HEK293 (cell line): ENCODE measurements at regions not wholly inside any gene's neighbourhood (a gene's known extent, or its start where the extent isn't known, plus 50 kb on each side); places are given as distances from the start of the nearest gene placed in this dataset.

Source experiments
- CTCF ChIA-PET: fragments of 350-600 bp; formaldehyde crosslinking; extraction: SDS; loops from one replicate; lab custom pipeline; 2021; ENCODE audit warnings: antibody characterized with exemption; lab: Yijun Ruan, JAX
- POLR2A ChIA-PET: fragments of 300-600 bp; formaldehyde crosslinking; extraction: SDS; loops from one replicate; lab custom pipeline; 2020; ENCODE audit warnings: antibody characterized with exemption, inconsistent platforms; lab: Yijun Ruan, JAX
- H3K27ac ChIP-seq: fragments of 200-500 bp; sonication (Bioruptor generic); 2 replicates; pipeline ENCODE4 v1.5.1; 2014; ENCODE audit warnings: low read depth, low read length, control low read depth, inconsistent platforms; ENCODE audit errors: extremely low read depth
- H3K36me3 ChIP-seq, 2 experiments: fragments of 200-500 bp in 1 of 2; sonication (Bioruptor generic) in 1 of 2; 1 replicate in 1 of 2; 2 replicates in 1 of 2; pipeline ENCODE4 v1.5.1; 2014 to 2017; ENCODE audit warnings: inconsistent platforms in 2 of 2, low read length in 2 of 2; ENCODE audit not compliant: control insufficient read depth in 2 of 2, insufficient read depth in 1 of 2
- H3K4me1 ChIP-seq: fragments of 200-500 bp; sonication (Bioruptor generic); 2 replicates; pipeline ENCODE4 v1.5.1; 2014; ENCODE audit warnings: mild to moderate bottlenecking, low read length, inconsistent platforms; ENCODE audit not compliant: control insufficient read depth, insufficient read depth
- H3K4me3 ChIP-seq: 2 replicates; pipeline ENCODE4 v1.5.1; 2011; ENCODE audit warnings: low read depth, mild to moderate bottlenecking, control low read depth, low read length, moderate library complexity
- H3K9me3 ChIP-seq: fragments of 200-500 bp; sonication (Bioruptor generic); 2 replicates; pipeline ENCODE4 v1.5.1; 2014; ENCODE audit warnings: low read depth, low read length, inconsistent platforms; ENCODE audit not compliant: control insufficient read depth, insufficient read depth
- BCL11B ChIP-seq: fragments of 450-650 bp; formaldehyde crosslinking; IDR thresholded peaks from 2 replicates; pipeline ENCODE4 v1.5.1; 2016; ENCODE audit warnings: low read depth, missing biosample characterization, missing genetic modification characterization
- PRDM2 ChIP-seq: fragments of 450-650 bp; formaldehyde crosslinking; IDR thresholded peaks from 2 replicates; pipeline ENCODE4 v1.5.1; 2016; ENCODE audit warnings: missing biosample characterization, missing genetic modification characterization, borderline replicate concordance
- ZNF2 ChIP-seq: fragments of 450-650 bp; formaldehyde crosslinking; IDR thresholded peaks from 2 replicates; pipeline ENCODE4 v1.5.1; 2016; ENCODE audit warnings: missing biosample characterization, missing genetic modification characterization
- ZNF214 ChIP-seq: fragments of 450-650 bp; formaldehyde crosslinking; IDR thresholded peaks from 2 replicates; pipeline ENCODE4 v1.5.1; 2017; ENCODE audit warnings: missing biosample characterization, mild to moderate bottlenecking, missing genetic modification characterization, borderline replicate concordance
- ZNF335 ChIP-seq: fragments of 450-650 bp; formaldehyde crosslinking; conservative IDR thresholded peaks from 2 replicates; pipeline ENCODE4 v1.5.1; 2016; ENCODE audit warnings: missing biosample characterization, missing genetic modification characterization
- ZNF426 ChIP-seq: fragments of 450-650 bp; formaldehyde crosslinking; IDR thresholded peaks from 2 replicates; pipeline ENCODE4 v1.5.1; 2017; ENCODE audit warnings: missing biosample characterization, missing genetic modification characterization, mild to moderate bottlenecking, inconsistent platforms, moderate library complexity
- ZNF621 ChIP-seq: fragments of 450-650 bp; formaldehyde crosslinking; IDR thresholded peaks from 2 replicates; pipeline ENCODE4 v1.5.1; 2017; ENCODE audit warnings: missing biosample characterization, missing genetic modification characterization
- ZNF623 ChIP-seq: fragments of 450-650 bp; formaldehyde crosslinking; IDR thresholded peaks from 2 replicates; pipeline ENCODE4 v1.5.1; 2016; ENCODE audit warnings: missing biosample characterization, missing genetic modification characterization
- ZNF76 ChIP-seq: fragments of 450-650 bp; formaldehyde crosslinking; IDR thresholded peaks from 2 replicates; pipeline ENCODE4; 2016; ENCODE audit warnings: low read depth, missing biosample characterization, missing genetic modification characterization, borderline replicate concordance
- TF ChIP-seq, protein P1 (sequence below): fragments of 450-650 bp; formaldehyde crosslinking; IDR thresholded peaks from 2 replicates; pipeline ENCODE4 v1.5.1; 2016; ENCODE audit warnings: missing biosample characterization, missing genetic modification characterization
- TF ChIP-seq, protein P2 (sequence below): fragments of 450-650 bp; formaldehyde crosslinking; IDR thresholded peaks from 2 replicates; pipeline ENCODE4 v1.5.1; 2016; ENCODE audit warnings: missing biosample characterization, missing genetic modification characterization
- TF ChIP-seq, protein P3 (sequence below): fragments of 450-650 bp; formaldehyde crosslinking; IDR thresholded peaks from 2 replicates; pipeline ENCODE4 v1.5.1; 2016; ENCODE audit warnings: missing biosample characterization, missing genetic modification characterization

GRCh38 chr6:164283574-164283973 lies 869.1 kb downstream of the QKI start:
- POLR2A ChIA-PET, result no interaction called here
- CTCF ChIA-PET, result interaction anchor here (0.7 kb wide), 1 partner anchor 184 kb away, joined by 4 read pairs; no protein-coding TSS in a partner anchor
- Histone ChIP-seq H3K4me1 (no peaks in the 10 kb centered on the region), H3K27ac (no peak overlapping the region), H3K36me3 (no peaks in the 10 kb centered on the region), H3K9me3 (no peaks in the 10 kb centered on the region), H3K4me3 (no peak overlapping the region)
- TF ChIP-seq ZNF2, result no peak
- TF ChIP-seq, protein P1, sequence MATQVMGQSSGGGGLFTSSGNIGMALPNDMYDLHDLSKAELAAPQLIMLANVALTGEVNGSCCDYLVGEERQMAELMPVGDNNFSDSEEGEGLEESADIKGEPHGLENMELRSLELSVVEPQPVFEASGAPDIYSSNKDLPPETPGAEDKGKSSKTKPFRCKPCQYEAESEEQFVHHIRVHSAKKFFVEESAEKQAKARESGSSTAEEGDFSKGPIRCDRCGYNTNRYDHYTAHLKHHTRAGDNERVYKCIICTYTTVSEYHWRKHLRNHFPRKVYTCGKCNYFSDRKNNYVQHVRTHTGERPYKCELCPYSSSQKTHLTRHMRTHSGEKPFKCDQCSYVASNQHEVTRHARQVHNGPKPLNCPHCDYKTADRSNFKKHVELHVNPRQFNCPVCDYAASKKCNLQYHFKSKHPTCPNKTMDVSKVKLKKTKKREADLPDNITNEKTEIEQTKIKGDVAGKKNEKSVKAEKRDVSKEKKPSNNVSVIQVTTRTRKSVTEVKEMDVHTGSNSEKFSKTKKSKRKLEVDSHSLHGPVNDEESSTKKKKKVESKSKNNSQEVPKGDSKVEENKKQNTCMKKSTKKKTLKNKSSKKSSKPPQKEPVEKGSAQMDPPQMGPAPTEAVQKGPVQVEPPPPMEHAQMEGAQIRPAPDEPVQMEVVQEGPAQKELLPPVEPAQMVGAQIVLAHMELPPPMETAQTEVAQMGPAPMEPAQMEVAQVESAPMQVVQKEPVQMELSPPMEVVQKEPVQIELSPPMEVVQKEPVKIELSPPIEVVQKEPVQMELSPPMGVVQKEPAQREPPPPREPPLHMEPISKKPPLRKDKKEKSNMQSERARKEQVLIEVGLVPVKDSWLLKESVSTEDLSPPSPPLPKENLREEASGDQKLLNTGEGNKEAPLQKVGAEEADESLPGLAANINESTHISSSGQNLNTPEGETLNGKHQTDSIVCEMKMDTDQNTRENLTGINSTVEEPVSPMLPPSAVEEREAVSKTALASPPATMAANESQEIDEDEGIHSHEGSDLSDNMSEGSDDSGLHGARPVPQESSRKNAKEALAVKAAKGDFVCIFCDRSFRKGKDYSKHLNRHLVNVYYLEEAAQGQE (tag by site-specific recombination), result no peak
- TF ChIP-seq, protein P2, sequence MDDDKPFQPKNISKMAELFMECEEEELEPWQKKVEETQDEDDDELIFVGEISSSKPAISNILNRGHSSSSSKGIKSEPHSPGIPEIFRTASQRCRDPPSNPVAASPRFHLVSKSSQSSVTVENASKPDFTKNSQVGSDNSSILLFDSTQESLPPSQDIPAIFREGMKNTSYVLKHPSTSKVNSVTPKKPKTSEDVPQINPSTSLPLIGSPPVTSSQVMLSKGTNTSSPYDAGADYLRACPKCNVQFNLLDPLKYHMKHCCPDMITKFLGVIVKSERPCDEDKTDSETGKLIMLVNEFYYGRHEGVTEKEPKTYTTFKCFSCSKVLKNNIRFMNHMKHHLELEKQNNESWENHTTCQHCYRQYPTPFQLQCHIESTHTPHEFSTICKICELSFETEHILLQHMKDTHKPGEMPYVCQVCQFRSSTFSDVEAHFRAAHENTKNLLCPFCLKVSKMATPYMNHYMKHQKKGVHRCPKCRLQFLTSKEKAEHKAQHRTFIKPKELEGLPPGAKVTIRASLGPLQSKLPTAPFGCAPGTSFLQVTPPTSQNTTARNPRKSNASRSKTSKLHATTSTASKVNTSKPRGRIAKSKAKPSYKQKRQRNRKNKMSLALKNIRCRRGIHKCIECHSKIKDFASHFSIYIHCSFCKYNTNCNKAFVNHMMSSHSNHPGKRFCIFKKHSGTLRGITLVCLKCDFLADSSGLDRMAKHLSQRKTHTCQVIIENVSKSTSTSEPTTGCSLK (tag by site-specific recombination), result no peak
- no peak for TF ChIP-seq PRDM2 (tag by site-specific recombination)

- Histone ChIP-seq H3K4me3 (no peak overlapping the region), H3K4me1 (no peaks in the 10 kb centered on the region), H3K36me3 (no peaks in the 10 kb centered on the region), H3K27ac (no peak overlapping the region), H3K9me3 (no peaks in the 10 kb centered on the region)
- CTCF ChIA-PET, result interaction anchor here (0.7 kb wide), 1 partner anchor 1991 kb away, joined by 3 read pairs; no protein-coding TSS in a partner anchor
- TF ChIP-seq ZNF214, result no peak
- no peak for TF ChIP-seq ZNF335
- TF ChIP-seq, protein P3, sequence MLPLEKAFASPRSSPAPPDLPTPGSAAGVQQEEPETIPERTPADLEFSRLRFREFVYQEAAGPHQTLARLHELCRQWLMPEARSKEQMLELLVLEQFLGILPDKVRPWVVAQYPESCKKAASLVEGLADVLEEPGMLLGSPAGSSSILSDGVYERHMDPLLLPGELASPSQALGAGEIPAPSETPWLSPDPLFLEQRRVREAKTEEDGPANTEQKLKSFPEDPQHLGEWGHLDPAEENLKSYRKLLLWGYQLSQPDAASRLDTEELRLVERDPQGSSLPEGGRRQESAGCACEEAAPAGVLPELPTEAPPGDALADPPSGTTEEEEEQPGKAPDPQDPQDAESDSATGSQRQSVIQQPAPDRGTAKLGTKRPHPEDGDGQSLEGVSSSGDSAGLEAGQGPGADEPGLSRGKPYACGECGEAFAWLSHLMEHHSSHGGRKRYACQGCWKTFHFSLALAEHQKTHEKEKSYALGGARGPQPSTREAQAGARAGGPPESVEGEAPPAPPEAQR (tag by site-specific recombination), result no peak
- no peak for TF ChIP-seq ZNF426 (tag by site-specific recombination)
- no peak for TF ChIP-seq ZNF623 (tag by site-specific recombination)
- TF ChIP-seq ZNF621 (tag by site-specific recombination), result no peak
- TF ChIP-seq ZNF76, result no peak
- no peak for TF ChIP-seq BCL11B (tag by site-specific recombination)
- POLR2A ChIA-PET, result no interaction called here
Observed at GRCh38 chr6:164276211-164276610, 861.7 kb downstream of the QKI start.
